Prostate gland (tissue), 2 donors: ENCODE measurements at regions not wholly inside any gene's neighbourhood (a gene's known extent, or its start where the extent isn't known, plus 50 kb on each side); places are given as distances from the start of the nearest gene placed in this dataset.

Experiments used
- DNase-seq: peaks from one replicate; pipeline ENCODE4 v3.0.0-alpha.2; 2019; ENCODE audit warnings: low spot score
- H3K27ac ChIP-seq, 2 donors: fragments of 200-600 bp; sonication (generic); 2 replicates each; pipeline ENCODE4 v1.5.1; 2017 to 2019
- H3K27me3 ChIP-seq: fragments of 200-600 bp; sonication (generic); replicated peaks from 2 replicates; pipeline ENCODE4 v1.5.1; 2019; ENCODE audit not compliant: insufficient read depth
- H3K36me3 ChIP-seq, 2 donors: fragments of 200-600 bp; sonication (generic); 1 replicate in 1 of 2; 2 replicates in 1 of 2; pipeline versions ENCODE4 v1.5.1 to v1.8.1; 2017 to 2019
- H3K4me1 ChIP-seq: fragments of 200-600 bp; sonication (generic); replicated peaks from 2 replicates; pipeline ENCODE4 v1.5.1; 2019
- H3K4me3 ChIP-seq, 2 donors: fragments of 200-600 bp; sonication (generic); 2 replicates each; pipeline ENCODE4 v1.5.1; 2017 to 2019
- H3K9me3 ChIP-seq: fragments of 200-600 bp; sonication (generic); 2 replicates; pipeline ENCODE4 v1.5.1; 2017
- CTCF ChIP-seq, 4 experiments: fragments of 200-600 bp in 2 of 4; fragments of 450-650 bp in 2 of 4; sonication (generic) in 2 of 4; IDR thresholded peaks; 1 replicate in 3 of 4; 2 replicates in 1 of 4; pipeline ENCODE4 v1.5.1; 2016 to 2019; ENCODE audit warnings: antibody characterized with exemption in 4 of 4, mild to moderate bottlenecking in 2 of 4, moderate library complexity in 2 of 4
- POLR2A ChIP-seq: fragments of 450-650 bp; IDR thresholded peaks from one replicate; pipeline ENCODE4 v1.6.1; 2016; ENCODE audit warnings: antibody characterized with exemption, mild to moderate bottlenecking
- POLR2AphosphoS5 ChIP-seq: sonication (generic); formaldehyde crosslinking; IDR thresholded peaks from one replicate; pipeline ENCODE4 v1.6.1; 2017; ENCODE audit warnings: antibody characterized with exemption
- WGBS: methylation state at CpG from one replicate; pipeline ENCODE4 v1.1.5; 2018; 5-methylcytosine and 5-hydroxymethylcytosine counted together
- intact Hi-C: fragments of 100-400 bp; cut with DNase I; formaldehyde crosslinking; loops from one replicate; pipeline ENCODE4 v1.14.2; 2022

- Histone ChIP-seq H3K27me3 (no peaks in the 10 kb centered on the region), H3K4me3 (no peak overlapping the region), H3K27ac (no peak overlapping the region), H3K36me3 (no peaks in the 10 kb centered on the region), H3K9me3 (no peaks in the 10 kb centered on the region), H3K4me1 (no peaks in the 10 kb centered on the region)
- intact Hi-C loops: no loop called here
- no peak for TF ChIP-seq POLR2A
- no peak for TF ChIP-seq CTCF (IDR thresholded peaks at IDR 0.05)
- TF ChIP-seq POLR2AphosphoS5: no peak
- whole genome bisulfite sequencing: 87% methylated on average over 5 of the region's 5 CpGs
- DNase-seq: no peak
Observed at GRCh38 chr16:76670125-76670857, 393.1 kb downstream of the CNTNAP4 start.

DNA sequence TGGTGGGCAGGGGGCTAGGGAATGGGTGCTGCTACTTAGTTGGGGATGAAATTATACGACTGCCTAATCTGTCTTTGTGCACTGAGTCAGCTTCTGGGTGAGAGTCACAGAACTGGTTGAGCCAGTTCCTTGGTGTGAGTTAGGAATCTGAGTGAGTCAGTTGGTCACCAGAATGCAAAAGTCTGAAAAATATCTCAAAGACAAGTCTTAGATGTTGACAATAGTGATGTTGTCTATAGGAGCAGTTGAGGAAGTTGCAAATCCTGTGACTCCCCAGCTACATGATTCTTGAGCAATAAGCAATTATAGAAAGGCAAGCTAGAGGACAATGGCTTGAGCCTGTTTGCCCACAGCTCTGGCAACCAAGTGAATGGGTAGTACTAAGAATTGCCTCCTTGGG lies 399.2 kb downstream of the CNTNAP4 start:
- intact Hi-C loops: no loop called here
- no peak overlapping the region for H3K27ac ChIP-seq
- no peaks in the 10 kb centered on the region for H3K36me3 ChIP-seq
- no peaks in the 10 kb centered on the region for H3K4me1 ChIP-seq
- 32% methylated on average over 1 of the region's 1 CpG for WGBS
- TF ChIP-seq POLR2A: no peak
- TF ChIP-seq CTCF (IDR thresholded peaks at IDR 0.05): no peak
- TF ChIP-seq POLR2AphosphoS5: no peak
- no peak for DNase-seq
- H3K4me3 ChIP-seq: no peak overlapping the region
- H3K27me3 ChIP-seq: no peaks in the 10 kb centered on the region
- no peaks in the 10 kb centered on the region for H3K9me3 ChIP-seq

DNA sequence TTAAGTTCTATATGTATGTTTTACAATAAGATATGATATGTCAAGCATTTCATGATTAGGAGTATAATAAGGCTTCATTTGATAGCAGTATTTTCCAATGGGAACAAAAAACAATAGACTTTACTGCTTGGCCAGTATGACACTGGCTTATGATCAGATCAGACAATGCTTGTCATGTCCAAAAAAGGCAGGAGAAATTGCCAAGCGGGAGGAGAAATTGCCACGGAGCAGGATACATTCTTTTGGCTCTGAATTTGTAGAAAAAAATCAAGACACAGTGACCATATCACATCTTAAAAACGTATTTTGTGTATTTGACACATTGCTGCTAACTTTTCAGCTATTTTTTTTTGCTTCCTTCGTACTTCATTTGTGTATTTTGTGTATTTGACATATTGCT lies 404.1 kb downstream of the CNTNAP4 start:
- no peak overlapping the region for H3K27ac ChIP-seq
- TF ChIP-seq POLR2AphosphoS5: no peak
- TF ChIP-seq CTCF (IDR thresholded peaks at IDR 0.05): no peak
- TF ChIP-seq POLR2A: no peak
- H3K9me3 ChIP-seq: no peaks in the 10 kb centered on the region
- H3K36me3 ChIP-seq: no peaks in the 10 kb centered on the region
- no peaks in the 10 kb centered on the region for H3K4me1 ChIP-seq
- WGBS: 52% methylated on average over 4 of the region's 4 CpGs
- H3K4me3 ChIP-seq: no peak overlapping the region
- intact Hi-C loops: no loop called here
- no peaks in the 10 kb centered on the region for H3K27me3 ChIP-seq
- no peak for DNase-seq

- Histone ChIP-seq H3K4me3 (no peak overlapping the region), H3K9me3 (no peaks in the 10 kb centered on the region), H3K4me1 (no peaks in the 10 kb centered on the region), H3K27me3 (no peaks in the 10 kb centered on the region), H3K27ac (no peak overlapping the region), H3K36me3 (no peaks in the 10 kb centered on the region)
- DNase-seq: no peak
- intact Hi-C loops: no loop called here
- TF ChIP-seq CTCF (IDR thresholded peaks at IDR 0.05) (no peak), POLR2AphosphoS5 (no peak), POLR2A (no peak)
- 47% methylated on average over 4 of the region's 4 CpGs for WGBS
Observed at GRCh38 chr16:76683051-76683450, 405.9 kb downstream of the CNTNAP4 start.

DNA sequence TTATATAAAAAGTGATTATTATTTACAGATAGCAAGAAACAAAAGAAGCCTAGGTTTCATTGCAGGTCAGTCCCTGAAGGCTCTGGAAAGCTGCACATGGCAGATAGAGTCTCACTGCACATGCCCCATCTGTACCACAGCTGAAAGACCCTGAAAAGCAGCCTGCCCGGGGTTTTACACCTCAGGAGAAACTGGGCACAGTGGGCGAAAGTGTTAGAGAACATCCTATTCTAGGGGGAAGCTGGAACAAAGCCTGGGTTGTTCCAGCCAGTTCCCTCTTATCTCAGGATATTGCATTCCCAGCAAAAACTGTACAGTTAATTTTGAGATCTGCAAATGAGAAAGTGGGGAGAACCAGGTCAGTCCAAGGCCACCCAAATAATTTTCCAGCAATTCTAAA lies 419.7 kb downstream of the CNTNAP4 start:
- H3K36me3 ChIP-seq: no peaks in the 10 kb centered on the region
- intact Hi-C loops: no loop called here
- H3K27ac ChIP-seq: no peak overlapping the region
- no peaks in the 10 kb centered on the region for H3K9me3 ChIP-seq
- no peak overlapping the region for H3K4me3 ChIP-seq
- no peaks in the 10 kb centered on the region for H3K27me3 ChIP-seq
- 56% methylated on average over 2 of the region's 2 CpGs for WGBS
- no peaks in the 10 kb centered on the region for H3K4me1 ChIP-seq
- TF ChIP-seq CTCF (IDR thresholded peaks at IDR 0.05) (no peak), POLR2A (no peak), POLR2AphosphoS5 (no peak)
- no peak for DNase-seq
